ENCODE measurements at regions not wholly inside any gene's neighbourhood (a gene's known extent, or its start where the extent isn't known, plus 50 kb on each side); places are given as distances from the start of the nearest gene placed in this dataset.
"Not testable (repeated sequence)": the region's sequence is repeated elsewhere in the genome, so short reads cannot be mapped to it uniquely, and the experiment has no call there.

GRCh38 chr5:12611132-12611531 lies 706.9 kb upstream of the CTNND2 start:
- TF ChIP-seq CTCF (IDR thresholded peaks at IDR 0.05; ENCODE audit: borderline replicate concordance, control extremely low read depth, extremely low read depth, insufficient read depth, missing control alignments) = no peak
- in situ Hi-C loops (cut with MboI; ENCODE audit: low sequenced_read_pairs, unreplicated experiment) = no loop called here
- DNase-seq (ENCODE audit: low spot score) = no peak

DNA sequence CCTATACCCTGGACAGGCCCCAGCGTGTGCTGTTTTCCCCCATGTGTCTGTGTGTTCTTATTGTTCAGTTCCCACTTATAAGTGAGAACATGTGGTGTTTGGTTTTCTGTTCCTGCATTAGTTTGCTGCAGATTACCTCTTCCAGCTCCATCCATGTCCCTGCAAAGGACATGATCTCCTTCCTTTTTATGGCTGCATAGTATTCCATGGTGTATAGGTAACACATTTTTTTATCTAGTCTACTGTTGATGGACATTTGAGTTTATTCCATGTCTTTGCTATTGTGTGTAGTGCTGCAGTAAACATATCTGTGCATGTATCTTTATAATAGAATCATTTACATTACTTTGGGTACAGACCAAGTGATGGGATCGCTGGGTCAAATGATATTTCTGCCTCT lies 703.6 kb upstream of the CTNND2 start:
- in situ Hi-C loops (cut with MboI; ENCODE audit: low sequenced_read_pairs, unreplicated experiment); DNase-seq (ENCODE audit: low spot score): not testable (repeated sequence)

DNA sequence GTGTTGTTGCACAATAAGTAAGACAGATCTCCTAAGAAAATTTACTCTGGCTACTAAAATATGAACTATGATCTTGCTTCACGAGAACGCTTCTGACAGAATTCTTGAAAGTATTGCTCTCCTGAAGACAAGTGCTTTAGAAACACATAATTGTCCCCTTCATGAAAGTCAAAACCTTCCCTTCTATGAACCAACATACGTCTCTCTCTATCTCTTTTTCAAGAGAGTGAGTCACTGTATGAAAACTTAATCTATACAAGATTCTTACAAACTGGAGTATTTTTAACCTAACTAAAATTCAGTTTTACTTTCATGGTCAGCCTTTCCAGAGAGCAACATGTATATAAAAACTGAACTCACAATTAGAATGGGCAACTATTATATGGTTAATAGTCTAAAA lies 688.0 kb upstream of the CTNND2 start:
- in situ Hi-C loops (cut with MboI; ENCODE audit: low sequenced_read_pairs, unreplicated experiment) = no loop called here
- no peak for DNase-seq (ENCODE audit: low spot score)
- TF ChIP-seq CTCF (IDR thresholded peaks at IDR 0.05; ENCODE audit: borderline replicate concordance, control extremely low read depth, extremely low read depth, insufficient read depth, missing control alignments) = no peak

GRCh38 chr5:12586406-12586805 lies 682.2 kb upstream of the CTNND2 start:
- no peak for DNase-seq (ENCODE audit: low spot score)
- TF ChIP-seq CTCF (IDR thresholded peaks at IDR 0.05; ENCODE audit: borderline replicate concordance, control extremely low read depth, extremely low read depth, insufficient read depth, missing control alignments) = no peak
- in situ Hi-C loops (cut with MboI; ENCODE audit: low sequenced_read_pairs, unreplicated experiment) = no loop called here

GRCh38 chr5:12578803-12579202 lies 674.6 kb upstream of the CTNND2 start:
- in situ Hi-C loops (cut with MboI; ENCODE audit: low sequenced_read_pairs, unreplicated experiment); DNase-seq (ENCODE audit: low spot score): not testable (repeated sequence)

GRCh38 chr5:12576953-12577352 lies 672.7 kb upstream of the CTNND2 start:
- in situ Hi-C loops (cut with MboI; ENCODE audit: low sequenced_read_pairs, unreplicated experiment); DNase-seq (ENCODE audit: low spot score): not testable (repeated sequence)

DNA sequence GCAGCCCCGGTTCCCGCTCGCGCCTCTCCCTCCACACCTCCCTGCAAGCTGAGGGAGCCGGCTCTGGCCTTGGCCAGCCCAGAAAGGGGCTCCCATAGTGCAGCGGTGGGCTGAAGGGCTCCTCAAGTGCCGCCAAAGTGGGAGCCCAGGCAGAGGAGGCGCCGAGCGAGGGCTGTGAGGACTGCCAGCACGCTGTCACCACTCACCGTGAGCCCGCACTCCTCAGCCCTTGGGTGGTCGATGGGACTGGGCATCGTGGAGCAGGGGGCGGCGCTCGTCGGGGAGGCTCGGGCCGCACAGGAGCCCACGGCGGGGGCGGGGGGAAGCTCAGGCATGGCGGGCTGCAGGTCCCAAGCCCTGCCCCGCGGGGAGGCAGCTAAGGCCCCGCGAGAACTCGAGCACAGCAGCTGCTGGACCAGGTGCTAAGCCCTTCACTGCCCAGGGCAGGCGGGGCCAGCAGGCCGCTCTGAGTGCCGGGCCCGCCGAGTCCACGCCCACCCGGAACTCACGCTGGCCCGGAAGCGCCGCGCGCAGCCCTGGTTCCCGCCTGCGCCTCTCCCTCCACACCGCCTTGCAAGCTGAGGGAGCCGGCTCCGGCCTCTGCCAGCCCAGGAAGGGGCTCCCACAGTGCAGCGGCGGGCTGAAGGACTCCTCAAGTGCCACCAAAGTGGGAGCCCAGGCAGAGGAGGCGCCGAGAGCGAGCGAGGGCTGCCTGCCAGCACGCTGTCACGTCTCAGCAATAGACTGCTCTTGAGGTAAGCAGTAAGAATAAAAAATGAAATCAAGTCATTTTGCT lies 670.2 kb upstream of the CTNND2 start:
- in situ Hi-C loops (cut with MboI; ENCODE audit: low sequenced_read_pairs, unreplicated experiment); DNase-seq (ENCODE audit: low spot score): not testable (repeated sequence)

DNA sequence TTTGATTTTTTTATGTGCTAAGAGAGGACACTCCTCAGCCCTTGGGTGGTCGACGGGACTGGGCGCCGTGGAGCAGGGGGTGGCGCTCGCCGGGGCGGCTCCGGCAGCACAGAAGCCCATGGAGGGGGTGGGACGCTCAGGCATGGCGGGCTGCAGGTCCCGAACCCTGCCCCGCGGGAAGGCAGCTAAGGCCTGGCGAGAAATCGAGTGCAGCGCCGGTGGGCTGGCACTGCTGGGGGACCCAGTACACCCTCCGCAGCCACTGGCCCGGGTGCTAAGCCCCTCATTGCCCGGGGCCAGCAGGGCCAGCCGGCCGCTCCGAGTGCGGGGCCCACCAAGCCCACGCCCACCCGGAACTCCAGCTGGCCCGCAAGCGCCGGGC lies 669.7 kb upstream of the CTNND2 start:
- DNase-seq (ENCODE audit: low spot score); in situ Hi-C loops (cut with MboI; ENCODE audit: low sequenced_read_pairs, unreplicated experiment): not testable (repeated sequence)

- TF ChIP-seq CTCF (IDR thresholded peaks at IDR 0.05; ENCODE audit: borderline replicate concordance, control extremely low read depth, extremely low read depth, insufficient read depth, missing control alignments) = no peak
- in situ Hi-C loops (cut with MboI; ENCODE audit: low sequenced_read_pairs, unreplicated experiment) = no loop called here
- no peak for DNase-seq (ENCODE audit: low spot score)
Observed at GRCh38 chr5:12570688-12571087, 666.4 kb upstream of the CTNND2 start.

All from GM13976 (cell line).